RWPE2 (cell line): ENCODE measurements at regions not wholly inside any gene's neighbourhood (a gene's known extent, or its start where the extent isn't known, plus 50 kb on each side); places are given as distances from the start of the nearest gene placed in this dataset.

ENCODE experiments used
- ATAC-seq: fragments of 200-7000 bp; cut with Tn5 transposase; 3 replicates; pipeline ENCODE4 v1.9.1; 2021; ENCODE audit warnings: low read depth
- DNase-seq: peaks from one replicate; pipeline ENCODE4 v3.0.0-alpha.2; 2020; ENCODE audit warnings: low spot score
- H3K27ac ChIP-seq: fragments of 450-650 bp; 2 replicates; pipeline ENCODE4 v1.5.1; 2017; ENCODE audit warnings: mild to moderate bottlenecking; ENCODE audit not compliant: poor library complexity, severe bottlenecking
- H3K27me3 ChIP-seq: fragments of 250-450 bp; sonication (Bioruptor Pico); 2 replicates; pipeline ENCODE4 v1.5.1; 2021; ENCODE audit warnings: mild to moderate bottlenecking, moderate library complexity; ENCODE audit not compliant: insufficient read depth, poor library complexity, severe bottlenecking
- H3K36me3 ChIP-seq: fragments of 250-450 bp; sonication (Bioruptor Pico); 2 replicates; pipeline ENCODE4 v1.5.1; 2020; ENCODE audit warnings: low read depth, mild to moderate bottlenecking, moderate library complexity
- H3K4me1 ChIP-seq: fragments of 250-450 bp; sonication (Bioruptor Pico); 2 replicates; pipeline ENCODE4 v1.5.1; 2021; ENCODE audit warnings: mild to moderate bottlenecking, moderate library complexity; ENCODE audit not compliant: insufficient read depth, poor library complexity, severe bottlenecking
- H3K4me3 ChIP-seq: fragments of 250-450 bp; sonication (Bioruptor Pico); 2 replicates; pipeline ENCODE4 v1.5.1; 2021; ENCODE audit warnings: mild to moderate bottlenecking, moderate library complexity; ENCODE audit not compliant: severe bottlenecking
- H3K9me3 ChIP-seq: fragments of 250-450 bp; sonication (Bioruptor Pico); 2 replicates; pipeline ENCODE4 v1.5.1; 2021; ENCODE audit warnings: mild to moderate bottlenecking, moderate library complexity; ENCODE audit not compliant: severe bottlenecking
- CTCF ChIP-seq: fragments of 450-650 bp; IDR thresholded peaks from one replicate; pipeline ENCODE4 v1.5.1; 2017; ENCODE audit warnings: mild to moderate bottlenecking, moderate library complexity; ENCODE audit not compliant: poor library complexity, severe bottlenecking

GRCh38 chr13:107994137-107994536, 221.2 kb downstream of the LIG4 start:
- no peak overlapping the region for H3K4me3 ChIP-seq
- TF ChIP-seq CTCF, result no peak
- ATAC-seq, result no peak
- no peaks in the 10 kb centered on the region for H3K27me3 ChIP-seq
- H3K27ac ChIP-seq, result no peak overlapping the region
- DNase-seq, result no peak
- no peaks in the 10 kb centered on the region for H3K4me1 ChIP-seq
- H3K36me3 ChIP-seq, result no peaks in the 10 kb centered on the region
- peaks cover 8% of the 10 kb centered on the region for H3K9me3 ChIP-seq

- Histone ChIP-seq H3K9me3 (peaks cover 9% of the 10 kb centered on the region), H3K27ac (no peak overlapping the region), H3K36me3 (no peaks in the 10 kb centered on the region), H3K4me3 (no peak overlapping the region), H3K27me3 (no peaks in the 10 kb centered on the region), H3K4me1 (no peaks in the 10 kb centered on the region)
- ATAC-seq, result peak; percentile 35; the same call in 1 of the 3 replicates
- TF ChIP-seq CTCF, result no peak
- no peak for DNase-seq
Measured at GRCh38 chr13:107993239-107993949, 221.9 kb downstream of the LIG4 start.

- no peak for TF ChIP-seq CTCF
- ATAC-seq (no peak), DNase-seq (no peak)
- Histone ChIP-seq H3K4me3 (no peak overlapping the region), H3K27me3 (no peaks in the 10 kb centered on the region), H3K27ac (no peak overlapping the region), H3K4me1 (no peaks in the 10 kb centered on the region), H3K36me3 (no peaks in the 10 kb centered on the region), H3K9me3 (peaks cover 4% of the 10 kb centered on the region)
Measured at GRCh38 chr13:107992542-107992941, 222.8 kb downstream of the LIG4 start.

- no peak for TF ChIP-seq CTCF
- H3K9me3 ChIP-seq, result peaks cover 4% of the 10 kb centered on the region
- no peak for DNase-seq
- H3K27ac ChIP-seq, result no peak overlapping the region
- H3K4me1 ChIP-seq, result no peaks in the 10 kb centered on the region
- no peak overlapping the region for H3K4me3 ChIP-seq
- H3K27me3 ChIP-seq, result no peaks in the 10 kb centered on the region
- no peaks in the 10 kb centered on the region for H3K36me3 ChIP-seq
- ATAC-seq, result no peak
Measured at GRCh38 chr13:107977071-107977574, 238.2 kb downstream of the LIG4 start.

- H3K4me3 ChIP-seq, result no peak overlapping the region
- no peak for TF ChIP-seq CTCF
- ATAC-seq, result no peak
- no peak for DNase-seq
- H3K27ac ChIP-seq, result no peak overlapping the region
- H3K4me1 ChIP-seq, result no peaks in the 10 kb centered on the region
- H3K27me3 ChIP-seq, result no peaks in the 10 kb centered on the region
- no peaks in the 10 kb centered on the region for H3K36me3 ChIP-seq
- peaks cover 6% of the 10 kb centered on the region for H3K9me3 ChIP-seq
Measured at GRCh38 chr13:107976628-107977027, 238.7 kb downstream of the LIG4 start.
